ENCODE measurements at regions not wholly inside any gene's neighbourhood (a gene's known extent, or its start where the extent isn't known, plus 50 kb on each side); places are given as distances from the start of the nearest gene placed in this dataset.

- TF ChIP-seq POLR2A (IDR thresholded peaks at IDR 0.05) (no peak), CTCF (IDR thresholded peaks at IDR 0.05) (no peak), POLR2AphosphoS5 (IDR thresholded peaks at IDR 0.05) (no peak), EP300 (IDR thresholded peaks at IDR 0.05) (no peak)
Observed at GRCh38 chr13:64546371-64546770, 2683.8 kb downstream of the PCDH9 start.

Data from suprapubic skin (tissue), 4 donors.